ENCODE measurements at regions not wholly inside any gene's neighbourhood (a gene's known extent, or its start where the extent isn't known, plus 50 kb on each side); places are given as distances from the start of the nearest gene placed in this dataset.

GRCh38 chr11:28756977-28757376 lies 648.8 kb downstream of the METTL15 start:
- TF ChIP-seq, protein P1, sequence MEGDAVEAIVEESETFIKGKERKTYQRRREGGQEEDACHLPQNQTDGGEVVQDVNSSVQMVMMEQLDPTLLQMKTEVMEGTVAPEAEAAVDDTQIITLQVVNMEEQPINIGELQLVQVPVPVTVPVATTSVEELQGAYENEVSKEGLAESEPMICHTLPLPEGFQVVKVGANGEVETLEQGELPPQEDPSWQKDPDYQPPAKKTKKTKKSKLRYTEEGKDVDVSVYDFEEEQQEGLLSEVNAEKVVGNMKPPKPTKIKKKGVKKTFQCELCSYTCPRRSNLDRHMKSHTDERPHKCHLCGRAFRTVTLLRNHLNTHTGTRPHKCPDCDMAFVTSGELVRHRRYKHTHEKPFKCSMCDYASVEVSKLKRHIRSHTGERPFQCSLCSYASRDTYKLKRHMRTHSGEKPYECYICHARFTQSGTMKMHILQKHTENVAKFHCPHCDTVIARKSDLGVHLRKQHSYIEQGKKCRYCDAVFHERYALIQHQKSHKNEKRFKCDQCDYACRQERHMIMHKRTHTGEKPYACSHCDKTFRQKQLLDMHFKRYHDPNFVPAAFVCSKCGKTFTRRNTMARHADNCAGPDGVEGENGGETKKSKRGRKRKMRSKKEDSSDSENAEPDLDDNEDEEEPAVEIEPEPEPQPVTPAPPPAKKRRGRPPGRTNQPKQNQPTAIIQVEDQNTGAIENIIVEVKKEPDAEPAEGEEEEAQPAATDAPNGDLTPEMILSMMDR (IDR thresholded peaks at IDR 0.05), result no peak
- Histone ChIP-seq H3K27ac (no peak overlapping the region), H3K9me3 (no peaks in the 10 kb centered on the region), H3K4me3 (no peak overlapping the region), H3K27me3 (ENCODE audit: insufficient read depth in 3 of 3, low read length in 2 of 3) (no peaks in the 10 kb centered on the region), H3K36me3 (ENCODE audit: insufficient read depth in 1 of 2, low read depth in 1 of 2) (no peaks in the 10 kb centered on the region), H3K4me1 (no peaks in the 10 kb centered on the region)
- 20 to 33% (median 23%) methylated on average over 1 of the region's 1 CpG for WGBS, 3 donors
- DNase-seq (no peak), ATAC-seq (no peak)
- intact Hi-C loops (cut with DNase I), result no loop called here

DNA sequence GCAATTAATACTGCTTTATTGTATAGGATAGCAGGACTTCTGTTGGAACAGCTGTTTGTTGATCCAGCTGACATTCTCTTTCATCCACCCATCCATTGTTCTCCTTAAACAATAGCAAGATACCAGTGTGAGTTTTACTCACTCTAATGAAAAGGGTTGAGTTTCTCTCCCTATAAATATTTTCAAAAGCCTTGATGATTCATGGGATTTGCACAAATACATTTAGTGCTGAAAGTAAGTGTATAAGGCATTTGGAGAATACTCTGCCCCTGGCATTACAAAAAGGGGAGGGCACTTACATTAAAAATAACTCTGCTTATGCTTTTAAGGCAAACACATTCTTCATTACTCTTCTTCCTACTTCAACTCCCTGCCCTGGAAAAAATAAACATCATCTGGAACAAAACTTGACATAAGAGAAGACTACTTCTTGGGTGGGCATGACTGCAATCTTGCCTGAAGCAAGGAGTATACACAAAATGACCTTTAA lies 634.9 kb downstream of the METTL15 start:
- Histone ChIP-seq H3K27ac (no peak overlapping the region), H3K9me3 (no peaks in the 10 kb centered on the region), H3K36me3 (ENCODE audit: insufficient read depth in 1 of 2, low read depth in 1 of 2) (no peaks in the 10 kb centered on the region), H3K4me1 (no peaks in the 10 kb centered on the region), H3K4me3 (no peak overlapping the region), H3K27me3 (ENCODE audit: insufficient read depth in 3 of 3, low read length in 2 of 3) (no peaks in the 10 kb centered on the region)
- TF ChIP-seq, protein P1 (IDR thresholded peaks at IDR 0.05), result no peak
- intact Hi-C loops (cut with DNase I), result no loop called here
- no peak for DNase-seq
- ATAC-seq, result no peak

DNA sequence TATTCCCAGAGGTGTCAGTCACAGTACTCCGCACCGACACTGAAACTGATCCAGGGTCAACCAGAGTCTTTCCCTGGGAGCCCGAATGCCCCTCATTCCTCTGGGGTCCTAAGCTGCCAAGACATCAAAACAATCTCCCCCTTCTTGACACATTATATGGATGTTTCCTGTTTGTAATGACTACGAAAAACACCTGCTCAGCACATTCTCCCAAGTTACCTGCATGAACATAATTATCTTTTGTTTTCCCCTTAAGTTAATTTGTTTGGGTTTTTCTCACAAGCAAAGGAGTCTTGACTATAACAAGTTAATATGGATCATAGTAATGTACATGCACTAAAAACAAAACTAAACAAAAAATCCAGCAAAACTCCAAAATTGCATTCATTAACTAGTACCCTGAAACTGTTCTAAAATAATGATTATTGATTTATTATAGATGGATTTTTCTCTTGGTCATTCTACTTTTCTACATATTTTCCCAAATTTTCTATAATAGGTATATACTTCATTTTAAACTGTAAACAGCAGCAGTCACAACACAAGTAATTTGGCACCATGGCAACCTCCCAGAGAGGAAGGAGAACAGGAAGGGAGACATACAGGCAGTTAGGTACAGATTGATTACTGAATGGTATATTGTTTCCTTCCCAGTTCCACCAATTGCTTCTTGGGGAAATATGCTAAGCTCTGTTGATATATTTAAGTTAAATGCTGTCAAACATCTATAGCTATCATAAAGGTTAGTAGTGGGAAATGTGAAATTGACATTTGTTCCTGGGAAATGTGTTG lies 631.5 kb downstream of the METTL15 start:
- no peak overlapping the region for H3K4me3 ChIP-seq
- no peaks in the 10 kb centered on the region for H3K9me3 ChIP-seq
- TF ChIP-seq, protein P1 (IDR thresholded peaks at IDR 0.05), result no peak
- 9 to 17% (median 13%) methylated on average over 4 of the region's 4 CpGs for WGBS, 3 donors
- DNase-seq (no peak), ATAC-seq (no peak)
- intact Hi-C loops (cut with DNase I), result no loop called here
- no peaks in the 10 kb centered on the region for H3K36me3 ChIP-seq (ENCODE audit: insufficient read depth in 1 of 2, low read depth in 1 of 2)
- no peaks in the 10 kb centered on the region for H3K4me1 ChIP-seq
- no peaks in the 10 kb centered on the region for H3K27me3 ChIP-seq (ENCODE audit: insufficient read depth in 3 of 3, low read length in 2 of 3)
- H3K27ac ChIP-seq, result no peak overlapping the region

DNA sequence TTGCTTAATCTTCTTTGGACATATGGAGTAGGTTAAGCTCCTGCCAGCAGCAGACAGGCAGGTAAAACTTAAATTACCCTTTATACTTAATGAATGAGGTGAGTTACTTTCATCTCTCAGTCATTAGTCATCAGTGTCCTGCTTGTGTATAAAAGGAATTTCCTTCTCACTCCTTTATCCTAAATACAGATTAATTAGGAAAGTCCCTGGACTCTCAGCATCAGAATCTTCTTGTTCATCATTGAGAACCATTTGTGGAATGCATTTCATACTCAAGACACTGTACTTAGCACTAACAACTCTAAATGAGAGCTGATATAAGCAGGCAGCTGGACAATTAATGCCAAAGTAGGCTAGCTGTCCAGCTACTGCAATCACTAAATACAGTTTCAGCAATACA lies 630.4 kb downstream of the METTL15 start:
- intact Hi-C loops (cut with DNase I), result no loop called here
- Histone ChIP-seq H3K36me3 (ENCODE audit: insufficient read depth in 1 of 2, low read depth in 1 of 2) (no peaks in the 10 kb centered on the region), H3K9me3 (no peaks in the 10 kb centered on the region), H3K4me1 (no peaks in the 10 kb centered on the region), H3K27me3 (ENCODE audit: insufficient read depth in 3 of 3, low read length in 2 of 3) (no peaks in the 10 kb centered on the region), H3K4me3 (no peak overlapping the region), H3K27ac (no peak overlapping the region)
- ATAC-seq, result no peak
- no peak for DNase-seq
- TF ChIP-seq, protein P1 (IDR thresholded peaks at IDR 0.05), result no peak

DNA sequence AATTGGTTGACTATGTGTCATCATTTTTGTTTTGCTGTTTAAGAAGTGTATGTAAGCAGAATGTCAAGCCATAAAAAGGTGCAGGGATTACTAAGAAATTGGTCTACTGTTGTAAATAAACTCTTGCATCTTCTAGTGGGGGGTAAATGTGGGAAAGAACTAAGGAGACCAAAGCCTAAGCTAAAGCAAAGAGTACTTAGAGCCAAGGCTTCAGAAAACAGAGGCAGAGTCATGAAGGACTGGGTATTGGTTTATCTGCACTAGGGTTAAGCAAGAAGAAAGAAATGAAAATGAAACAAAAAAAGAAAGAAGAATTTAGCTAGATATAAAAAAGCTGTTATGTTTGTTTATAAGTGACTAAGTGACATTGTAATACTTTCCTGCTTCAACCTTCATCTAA lies 628.1 kb downstream of the METTL15 start:
- intact Hi-C loops (cut with DNase I), result no loop called here
- H3K4me3 ChIP-seq, result no peak overlapping the region
- no peak overlapping the region for H3K27ac ChIP-seq
- no peaks in the 10 kb centered on the region for H3K9me3 ChIP-seq
- H3K27me3 ChIP-seq (ENCODE audit: insufficient read depth in 3 of 3, low read length in 2 of 3), result no peaks in the 10 kb centered on the region
- ATAC-seq (no peak), DNase-seq (no peak)
- TF ChIP-seq, protein P1 (IDR thresholded peaks at IDR 0.05), result no peak
- H3K4me1 ChIP-seq, result no peaks in the 10 kb centered on the region
- no peaks in the 10 kb centered on the region for H3K36me3 ChIP-seq (ENCODE audit: insufficient read depth in 1 of 2, low read depth in 1 of 2)

Measured in psoas muscle (tissue), 7 donors.